Endothelial cell (in vitro differentiated cells): ENCODE measurements at regions not wholly inside any gene's neighbourhood (a gene's known extent, or its start where the extent isn't known, plus 50 kb on each side); places are given as distances from the start of the nearest gene placed in this dataset.
A peak's percentile ranks its signal among the peaks of the same experiment; 100 is the strongest.
"Not testable (repeated sequence)": the region's sequence is repeated elsewhere in the genome, so short reads cannot be mapped to it uniquely, and the experiment has no call there.

ENCODE experiments used
- DNase-seq: peaks from one replicate; pipeline ENCODE4 v3.0.0; 2021; ENCODE audit warnings: low spot score
- H3K27ac Mint-ChIP-seq: one replicate; pipeline ENCODE4 v1.8.0; 2021; ENCODE audit warnings: mixed read lengths, inconsistent platforms; ENCODE audit not compliant: unreplicated experiment
- H3K27me3 Mint-ChIP-seq: one replicate; pipeline ENCODE4 v1.8.0; 2021; ENCODE audit warnings: mild to moderate bottlenecking, moderate library complexity, mixed read lengths, inconsistent platforms; ENCODE audit not compliant: unreplicated experiment
- H3K36me3 Mint-ChIP-seq: one replicate; pipeline ENCODE4 v1.8.0; 2021; ENCODE audit warnings: mild to moderate bottlenecking, low read depth, mixed read lengths, inconsistent platforms; ENCODE audit not compliant: unreplicated experiment
- H3K4me1 Mint-ChIP-seq: one replicate; pipeline ENCODE4 v1.8.0; 2021; ENCODE audit warnings: mild to moderate bottlenecking, mixed read lengths, inconsistent platforms; ENCODE audit not compliant: unreplicated experiment
- H3K4me3 Mint-ChIP-seq: one replicate; pipeline ENCODE4 v1.8.0; 2021; ENCODE audit warnings: mild to moderate bottlenecking, mixed read lengths, inconsistent platforms; ENCODE audit not compliant: unreplicated experiment
- H3K9me3 Mint-ChIP-seq: one replicate; pipeline ENCODE4 v1.8.0; 2021; ENCODE audit warnings: mixed read lengths, inconsistent platforms; ENCODE audit not compliant: unreplicated experiment
- TF ChIP-seq, protein P1 (sequence below): fragments of 200-600 bp; sonication (generic); IDR thresholded peaks from one replicate; pipeline ENCODE4 v1.5.0; 2021; ENCODE audit warnings: antibody characterized with exemption; ENCODE audit not compliant: unreplicated experiment

DNA sequence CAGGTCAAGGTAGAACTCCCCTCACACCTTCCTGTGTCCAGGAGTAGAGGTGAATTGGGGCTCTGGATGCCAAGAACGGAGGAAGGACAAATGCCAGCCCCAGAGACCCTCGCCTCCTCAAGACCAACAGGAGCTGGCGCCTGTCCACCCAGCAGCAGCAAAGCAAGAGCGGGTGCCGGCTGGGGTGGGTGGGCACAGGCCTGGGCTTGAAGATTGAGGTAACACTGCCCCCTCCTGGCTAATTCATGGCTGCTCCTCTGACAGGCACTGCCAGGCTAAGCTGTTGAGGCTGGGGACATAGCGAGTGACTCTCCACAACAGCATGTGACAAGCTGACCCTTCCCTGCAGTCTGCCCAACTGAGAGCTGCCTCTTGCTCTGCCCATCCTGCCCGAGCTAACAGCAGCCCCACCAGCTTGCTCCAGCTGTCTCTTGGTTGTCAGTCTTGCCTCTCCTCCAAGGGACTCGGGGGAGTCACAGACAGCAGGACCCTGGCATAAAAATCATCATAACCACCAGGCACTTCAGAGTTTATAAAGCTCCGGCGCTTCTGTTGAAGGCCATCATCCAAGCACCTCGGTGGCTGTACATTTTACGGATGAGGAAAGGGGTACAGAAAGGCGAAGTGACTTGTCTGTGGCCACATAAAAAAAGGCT lies 202.3 kb downstream of the TBC1D2B start:
- TF ChIP-seq, protein P1, sequence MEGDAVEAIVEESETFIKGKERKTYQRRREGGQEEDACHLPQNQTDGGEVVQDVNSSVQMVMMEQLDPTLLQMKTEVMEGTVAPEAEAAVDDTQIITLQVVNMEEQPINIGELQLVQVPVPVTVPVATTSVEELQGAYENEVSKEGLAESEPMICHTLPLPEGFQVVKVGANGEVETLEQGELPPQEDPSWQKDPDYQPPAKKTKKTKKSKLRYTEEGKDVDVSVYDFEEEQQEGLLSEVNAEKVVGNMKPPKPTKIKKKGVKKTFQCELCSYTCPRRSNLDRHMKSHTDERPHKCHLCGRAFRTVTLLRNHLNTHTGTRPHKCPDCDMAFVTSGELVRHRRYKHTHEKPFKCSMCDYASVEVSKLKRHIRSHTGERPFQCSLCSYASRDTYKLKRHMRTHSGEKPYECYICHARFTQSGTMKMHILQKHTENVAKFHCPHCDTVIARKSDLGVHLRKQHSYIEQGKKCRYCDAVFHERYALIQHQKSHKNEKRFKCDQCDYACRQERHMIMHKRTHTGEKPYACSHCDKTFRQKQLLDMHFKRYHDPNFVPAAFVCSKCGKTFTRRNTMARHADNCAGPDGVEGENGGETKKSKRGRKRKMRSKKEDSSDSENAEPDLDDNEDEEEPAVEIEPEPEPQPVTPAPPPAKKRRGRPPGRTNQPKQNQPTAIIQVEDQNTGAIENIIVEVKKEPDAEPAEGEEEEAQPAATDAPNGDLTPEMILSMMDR = peak; percentile 62

DNA sequence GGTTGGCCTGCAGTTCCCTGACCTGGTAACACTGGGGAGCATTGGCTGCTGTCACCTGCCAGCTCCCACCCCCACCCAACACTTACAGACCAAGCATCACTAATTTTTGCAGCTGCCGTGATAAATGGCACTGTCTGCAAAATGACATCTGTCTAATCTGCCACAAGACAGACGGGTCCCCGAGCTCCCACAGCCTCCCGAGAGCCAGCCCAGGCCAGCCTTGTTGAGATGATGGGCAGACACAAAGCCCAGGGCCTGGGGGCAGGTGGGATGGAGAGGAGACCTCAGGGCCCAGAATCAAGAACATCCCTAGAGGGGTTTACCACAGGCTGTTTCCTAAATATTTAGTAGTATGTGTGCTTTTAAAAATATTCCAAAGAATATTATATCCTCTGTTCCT lies 203.4 kb downstream of the TBC1D2B start:
- H3K27ac Mint-ChIP-seq = no peak overlapping the region

More for the DNA sequence above, 202.3 kb downstream of the TBC1D2B start:
- H3K4me1 Mint-ChIP-seq, H3K4me3 Mint-ChIP-seq, H3K36me3 Mint-ChIP-seq, H3K27ac Mint-ChIP-seq, H3K27me3 Mint-ChIP-seq, H3K9me3 Mint-ChIP-seq: not testable (repeated sequence)
- DNase-seq = peak; percentile 79

DNA sequence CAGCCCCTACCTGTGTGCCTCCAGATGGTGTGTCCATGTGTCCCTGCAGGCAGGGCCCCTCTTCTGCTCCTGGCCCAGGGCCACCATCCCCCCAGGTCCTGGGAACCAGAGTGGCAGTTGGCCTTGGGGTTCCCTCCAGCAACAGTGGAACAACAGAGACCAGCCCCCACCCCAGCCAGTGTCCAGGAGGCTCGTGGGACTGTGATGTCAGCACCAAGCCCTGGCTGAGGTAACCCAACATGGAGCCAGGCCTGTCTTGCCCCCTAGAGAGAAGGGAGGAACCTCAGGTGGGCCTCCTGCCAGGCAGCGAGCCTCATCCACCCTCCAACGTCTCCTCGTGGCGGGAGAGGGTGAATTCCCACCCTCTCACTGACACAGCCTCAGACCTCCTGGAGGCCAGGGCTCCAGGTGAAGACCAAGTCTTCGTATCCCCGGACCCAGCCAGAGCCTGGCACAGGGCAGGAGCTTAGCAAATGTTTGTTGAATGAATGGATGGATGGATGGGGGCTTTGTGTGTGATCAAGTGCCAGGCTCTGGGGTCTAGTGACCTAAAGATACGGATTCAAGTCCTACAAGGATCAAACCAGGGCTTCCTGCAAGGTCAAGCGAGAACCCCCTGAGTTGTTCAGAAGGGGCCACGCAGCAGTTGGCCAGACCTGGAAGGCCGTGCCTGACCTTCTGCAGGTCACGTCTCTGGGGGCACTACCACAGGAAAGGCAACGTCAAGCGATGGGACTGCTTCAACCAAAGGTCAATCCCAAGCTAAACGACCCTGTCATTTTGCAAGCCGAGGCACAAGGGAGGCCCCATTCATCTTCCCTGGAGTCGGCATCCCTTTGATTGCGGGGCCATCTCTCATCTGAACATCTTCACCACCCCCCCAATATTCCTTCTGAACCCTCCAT lies 204.7 kb downstream of the TBC1D2B start:
- H3K9me3 Mint-ChIP-seq, H3K27me3 Mint-ChIP-seq, H3K4me1 Mint-ChIP-seq, H3K27ac Mint-ChIP-seq, DNase-seq, H3K4me3 Mint-ChIP-seq, H3K36me3 Mint-ChIP-seq: not testable (repeated sequence)

More for the DNA sequence above, 203.4 kb downstream of the TBC1D2B start:
- H3K27me3 Mint-ChIP-seq = peaks cover 8% of the 10 kb centered on the region
- H3K4me3 Mint-ChIP-seq = no peak overlapping the region
- H3K4me1 Mint-ChIP-seq = no peaks in the 10 kb centered on the region
- no peak for DNase-seq
- H3K9me3 Mint-ChIP-seq = no peaks in the 10 kb centered on the region
- H3K36me3 Mint-ChIP-seq = no peaks in the 10 kb centered on the region
- TF ChIP-seq, protein P1 = no peak

- no peak overlapping the region for H3K27ac Mint-ChIP-seq
- TF ChIP-seq, protein P1 = peak; percentile 30
- H3K4me1 Mint-ChIP-seq = no peaks in the 10 kb centered on the region
- no peaks in the 10 kb centered on the region for H3K36me3 Mint-ChIP-seq
- H3K9me3 Mint-ChIP-seq = no peaks in the 10 kb centered on the region
- H3K27me3 Mint-ChIP-seq = peaks cover 7% of the 10 kb centered on the region
- H3K4me3 Mint-ChIP-seq = no peak overlapping the region
- peak; percentile 26 for DNase-seq
Measured at GRCh38 chr15:77871852-77872371, 205.6 kb downstream of the TBC1D2B start.

DNA sequence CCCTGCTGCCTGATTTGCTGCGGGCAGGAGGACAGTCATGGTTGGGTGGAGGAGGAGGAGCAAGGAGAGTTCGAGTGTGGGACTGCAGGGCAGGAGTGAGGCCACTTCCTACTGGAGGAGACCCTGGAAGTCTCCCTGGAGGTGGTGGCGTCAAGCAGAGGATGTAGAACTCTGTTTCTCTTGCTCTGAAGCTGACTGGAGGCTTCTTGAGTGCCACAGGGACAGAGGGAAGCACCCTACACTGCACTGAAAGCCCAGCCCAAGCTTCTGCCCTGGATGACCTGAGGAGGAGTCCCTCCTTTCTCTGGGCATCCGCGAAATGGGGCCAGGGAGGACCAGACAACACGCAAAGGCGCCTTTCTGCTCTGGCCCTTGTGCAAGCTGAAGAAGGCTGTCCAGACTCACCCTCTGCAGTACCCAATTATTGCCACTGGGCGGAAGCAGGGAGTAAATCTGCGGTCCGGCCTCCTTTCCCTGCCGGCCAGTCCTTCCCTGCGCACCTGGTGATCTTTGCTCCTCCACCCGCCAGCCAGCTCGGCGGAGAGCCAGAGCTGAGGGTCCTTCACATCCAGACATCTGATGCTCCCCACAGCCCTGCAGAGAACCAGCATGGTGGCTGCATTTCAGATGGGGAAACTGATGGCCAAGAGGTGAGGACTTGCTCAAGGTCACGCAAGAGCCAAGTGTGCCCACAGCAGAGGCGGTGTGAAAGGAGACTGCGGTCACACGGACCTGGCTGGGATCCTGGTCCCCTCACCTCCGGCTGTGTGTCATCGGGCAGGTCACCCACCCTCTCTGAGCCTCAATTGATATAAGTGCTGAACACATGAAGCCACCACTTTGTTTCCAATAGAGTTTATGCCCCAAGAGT lies 207.1 kb downstream of the TBC1D2B start:
- Mint-ChIP-seq H3K27me3 (peaks cover 7% of the 10 kb centered on the region), H3K36me3 (no peaks in the 10 kb centered on the region), H3K27ac (no peak overlapping the region), H3K9me3 (no peaks in the 10 kb centered on the region), H3K4me3 (no peak overlapping the region), H3K4me1 (no peaks in the 10 kb centered on the region)
- TF ChIP-seq, protein P1 = peak; percentile 73
- peak; percentile 86 for DNase-seq
